Kidney glomerular epithelial cell (primary cell): ENCODE measurements at regions not wholly inside any gene's neighbourhood (a gene's known extent, or its start where the extent isn't known, plus 50 kb on each side); places are given as distances from the start of the nearest gene placed in this dataset.

Experiments
- DNase-seq: peaks from one replicate; lab custom pipeline; 2025; lab: John Stamatoyannopoulos, UW

DNA sequence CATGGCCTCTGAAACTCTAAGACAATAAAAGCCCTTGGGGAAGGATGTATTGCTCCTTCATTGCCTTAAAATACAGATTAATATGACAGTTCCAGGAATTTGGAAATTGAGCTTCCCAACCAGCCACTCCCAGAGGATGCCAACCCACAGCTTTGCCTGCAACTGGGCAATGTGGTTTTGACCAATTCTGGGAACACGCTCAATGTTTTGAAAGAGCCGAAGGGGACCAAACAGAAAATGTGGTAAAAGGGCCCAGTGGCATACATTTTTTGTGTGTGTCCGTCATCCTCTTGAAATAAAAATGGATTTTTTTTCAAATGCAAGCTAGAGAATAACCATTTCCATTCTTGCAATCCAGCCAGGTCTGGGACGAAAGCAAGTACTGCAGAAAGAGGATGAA is 88.3 kb upstream of the PLEKHG7 start:
- no peak for DNase-seq

DNA sequence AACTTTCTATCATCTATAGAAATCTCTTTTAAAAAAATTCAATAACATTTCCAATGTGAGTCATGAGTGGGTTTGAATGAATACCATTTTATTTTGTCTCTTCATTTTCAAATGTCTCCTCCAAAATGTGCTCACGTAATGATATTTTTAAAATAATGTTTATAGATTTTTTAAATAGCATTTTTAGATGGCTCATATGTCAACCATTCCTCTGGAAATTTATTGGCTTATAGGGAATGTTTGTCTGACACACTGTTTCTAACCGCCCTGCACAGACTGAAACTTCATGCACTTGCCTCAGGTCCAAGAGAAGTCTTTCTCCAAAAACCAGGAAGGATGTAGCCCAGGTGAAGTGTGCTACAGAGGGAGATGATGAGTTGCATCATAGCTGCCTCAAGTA is 88.8 kb upstream of the PLEKHG7 start:
- DNase-seq, result no peak

DNA sequence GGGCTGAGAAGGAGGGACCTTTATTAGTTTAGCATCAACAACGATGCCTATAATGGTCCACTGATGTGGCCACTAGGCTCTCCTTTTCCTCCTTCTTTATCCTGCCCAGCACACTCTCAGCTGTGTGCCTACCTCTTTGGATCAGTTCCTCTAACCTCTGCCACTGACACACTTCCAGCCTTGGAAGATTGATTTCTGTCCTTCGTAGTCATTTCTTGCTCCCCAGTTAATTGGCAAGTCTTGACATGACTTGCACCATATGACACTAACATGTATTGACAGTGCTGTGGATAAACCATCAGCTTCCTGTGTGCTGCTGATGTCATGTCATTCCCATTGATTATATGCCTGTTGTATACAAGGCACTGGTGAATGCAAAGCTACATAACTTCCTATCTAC is 90.2 kb upstream of the PLEKHG7 start:
- DNase-seq, result no peak

DNA sequence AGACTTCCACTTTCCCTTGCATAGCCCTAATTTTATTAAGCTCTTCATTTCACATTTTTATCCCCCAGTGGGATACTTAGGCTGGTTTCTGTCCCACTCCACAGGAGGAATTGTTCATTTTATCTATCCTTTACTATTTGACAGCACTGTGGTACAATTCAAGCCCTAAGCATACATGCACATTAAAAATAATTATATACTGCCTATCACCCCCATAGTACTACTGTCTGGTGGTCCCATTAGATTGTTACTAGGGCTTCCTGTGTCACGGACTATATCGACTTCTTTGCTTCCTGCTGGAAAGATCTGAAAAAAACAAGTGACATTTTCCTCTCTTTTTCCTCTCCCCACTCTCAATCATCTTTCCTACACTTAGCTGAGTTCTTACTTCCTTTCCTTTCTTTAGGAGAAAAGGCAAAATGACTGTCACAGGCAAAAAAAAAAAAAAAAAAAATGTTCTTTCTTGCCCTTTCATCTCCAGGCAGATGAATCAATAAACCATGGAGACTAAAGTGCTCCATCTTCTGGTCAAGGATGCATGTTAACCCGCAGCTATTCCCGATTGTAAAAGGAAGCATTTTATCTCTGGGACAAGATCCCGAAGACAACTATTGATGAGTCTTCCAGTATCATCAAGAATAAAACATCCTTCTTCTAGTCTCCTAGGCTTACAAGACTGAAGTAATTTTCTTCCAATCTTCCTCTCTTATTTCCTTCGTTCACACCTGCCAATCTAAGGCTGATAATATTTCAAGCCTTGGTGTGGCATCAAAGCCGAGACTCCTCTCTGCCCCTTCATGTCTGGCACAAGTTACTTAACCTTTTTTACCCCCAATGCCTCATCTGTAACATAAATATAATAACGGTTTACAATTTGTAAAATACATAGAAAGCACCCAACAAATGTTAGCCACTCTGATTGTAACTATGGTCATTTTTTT is 94.4 kb upstream of the PLEKHG7 start:
- DNase-seq, result peak; percentile 2

DNA sequence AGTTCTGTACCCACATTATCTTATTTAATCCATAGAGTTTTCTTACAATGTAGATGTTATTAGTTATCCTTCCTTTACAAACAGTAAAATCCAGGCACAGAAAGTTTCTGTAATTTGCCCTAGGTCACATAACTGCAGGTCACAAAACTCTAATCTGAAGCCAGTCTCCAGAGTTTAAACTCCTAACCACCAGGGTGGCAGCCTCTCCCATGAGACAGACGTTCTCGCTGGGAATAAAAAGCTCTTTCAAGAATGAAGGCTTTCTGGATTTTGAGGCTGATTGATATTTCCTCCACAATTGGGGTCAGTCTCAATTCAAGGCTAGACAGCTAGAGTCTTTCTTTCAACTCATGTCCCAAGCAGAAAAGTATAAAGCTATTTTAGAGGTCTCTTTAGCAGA is 95.8 kb upstream of the PLEKHG7 start:
- DNase-seq, result no peak

DNA sequence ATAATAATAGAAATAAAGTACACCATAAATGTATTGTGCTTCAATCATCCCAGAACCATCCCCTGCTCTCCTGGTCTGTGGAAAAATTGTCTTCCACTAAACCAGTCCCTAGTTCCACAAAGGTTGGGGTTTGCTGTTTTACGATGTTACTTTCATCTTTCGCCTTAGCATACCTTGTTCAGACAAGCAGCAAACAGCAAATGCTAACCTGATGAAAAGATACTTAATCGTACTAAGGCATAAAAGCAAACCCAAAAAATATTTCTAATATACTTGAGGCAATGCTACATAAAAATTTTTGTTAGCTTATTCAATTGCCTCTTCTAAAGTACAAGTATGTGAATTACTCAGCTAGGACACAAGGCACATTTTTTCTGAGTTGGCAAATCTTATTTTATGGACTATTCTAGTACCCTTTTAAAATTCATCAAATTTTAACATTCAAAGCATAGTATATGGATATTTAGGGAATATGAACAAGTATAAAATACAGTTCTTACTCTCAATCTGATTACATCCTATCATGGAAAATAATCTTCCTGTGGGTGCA is 97.1 kb upstream of the PLEKHG7 start:
- DNase-seq, result no peak

DNA sequence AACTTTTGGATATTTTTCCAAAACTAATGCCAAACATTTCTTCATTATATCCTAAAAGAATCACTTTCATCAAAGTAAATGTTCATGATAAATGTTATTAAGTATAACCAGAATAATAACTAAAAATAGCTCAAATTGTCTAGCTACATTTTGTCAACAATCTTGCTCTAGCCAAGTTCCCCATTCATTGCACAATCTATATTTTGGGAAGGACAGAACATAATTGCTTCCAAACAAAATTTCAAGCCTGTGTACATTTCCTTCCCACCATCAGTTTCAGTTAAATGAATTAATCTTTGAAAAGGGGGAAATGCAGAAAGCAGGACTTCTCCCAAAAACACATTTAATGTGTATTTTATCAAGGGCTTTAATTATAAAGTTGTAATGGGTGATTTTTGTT is 98.0 kb upstream of the PLEKHG7 start:
- no peak for DNase-seq

DNA sequence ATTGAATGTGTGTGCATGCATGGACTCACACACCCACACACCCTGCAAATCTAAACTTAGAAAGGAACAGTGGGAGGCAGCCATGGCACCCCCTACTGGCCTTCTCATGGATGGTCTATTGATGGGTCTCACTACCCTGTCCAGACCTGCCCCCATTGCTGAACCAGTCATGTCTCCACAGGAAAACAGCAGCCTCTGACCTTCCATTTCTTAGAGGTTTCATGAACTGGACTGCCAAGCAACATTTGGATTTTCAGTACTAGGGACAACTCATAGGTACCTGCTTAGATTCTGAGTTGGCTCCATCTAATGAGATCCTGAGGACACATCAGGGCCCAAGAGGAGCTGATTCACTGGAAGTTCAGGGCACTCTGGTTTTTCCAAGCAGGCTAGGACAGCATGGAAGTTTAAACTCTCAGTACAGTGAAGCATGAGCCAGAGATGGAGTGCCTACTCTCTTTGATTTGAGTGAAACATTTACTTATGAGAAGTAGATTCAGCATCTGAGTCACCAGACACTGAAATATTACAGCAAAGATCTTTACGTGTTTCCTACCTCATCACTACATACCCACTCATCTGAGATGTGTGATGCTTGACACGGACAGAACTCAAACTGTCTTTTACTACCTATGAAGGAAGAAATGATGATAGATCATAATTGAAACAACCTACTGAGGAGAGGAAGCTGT is 98.9 kb upstream of the PLEKHG7 start:
- DNase-seq, result peak; percentile 5

DNA sequence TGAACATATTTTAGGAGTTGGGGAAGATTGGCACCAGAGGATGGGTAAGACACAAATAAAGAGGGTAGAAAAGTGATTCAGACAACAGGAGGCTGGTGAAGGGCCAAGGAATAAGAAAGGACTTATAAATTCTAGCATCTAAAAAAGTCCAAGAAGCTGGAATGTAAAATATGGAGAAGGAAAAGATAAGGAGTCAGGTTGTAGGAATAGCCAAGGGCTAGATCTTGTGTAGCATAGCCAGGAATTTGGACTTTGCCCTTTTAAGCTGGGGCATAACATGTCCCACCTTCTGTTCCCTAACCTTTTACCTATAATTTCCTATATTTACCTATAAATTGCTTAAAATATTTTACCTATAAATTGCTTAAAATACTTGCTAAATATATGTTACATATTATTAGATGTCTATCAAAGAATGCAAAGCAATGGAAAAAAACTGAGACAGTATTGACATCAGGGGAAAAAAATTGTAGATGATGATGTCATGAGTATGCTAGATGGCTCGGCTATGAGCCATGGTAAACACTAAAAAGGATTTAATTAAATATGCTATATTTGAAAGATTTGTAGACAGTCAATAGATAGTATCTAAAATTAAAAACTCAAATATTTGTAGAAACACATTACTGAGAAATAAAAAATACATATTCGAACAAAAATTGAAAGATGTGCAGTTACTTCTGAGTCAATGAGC is 99.7 kb upstream of the PLEKHG7 start:
- DNase-seq, result no peak

DNA sequence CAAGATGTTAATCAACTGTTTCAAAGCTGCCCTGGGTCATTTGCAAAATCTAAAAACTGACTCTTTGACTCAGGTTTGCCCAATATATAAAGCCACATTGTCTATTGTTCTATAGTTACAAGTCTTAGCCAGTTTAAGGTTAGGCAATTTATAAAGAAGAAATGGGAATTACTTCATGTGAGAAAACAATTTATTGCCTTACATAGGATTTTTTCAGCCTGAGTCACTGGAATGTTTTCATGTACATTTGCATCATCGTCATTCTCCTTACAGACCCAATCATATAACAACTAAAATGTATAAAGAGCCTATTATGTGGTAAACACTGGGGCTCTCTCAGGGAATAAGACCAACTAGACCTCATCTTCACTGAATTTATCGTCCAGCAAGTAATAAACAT is 100.3 kb upstream of the PLEKHG7 start:
- DNase-seq, result no peak

DNA sequence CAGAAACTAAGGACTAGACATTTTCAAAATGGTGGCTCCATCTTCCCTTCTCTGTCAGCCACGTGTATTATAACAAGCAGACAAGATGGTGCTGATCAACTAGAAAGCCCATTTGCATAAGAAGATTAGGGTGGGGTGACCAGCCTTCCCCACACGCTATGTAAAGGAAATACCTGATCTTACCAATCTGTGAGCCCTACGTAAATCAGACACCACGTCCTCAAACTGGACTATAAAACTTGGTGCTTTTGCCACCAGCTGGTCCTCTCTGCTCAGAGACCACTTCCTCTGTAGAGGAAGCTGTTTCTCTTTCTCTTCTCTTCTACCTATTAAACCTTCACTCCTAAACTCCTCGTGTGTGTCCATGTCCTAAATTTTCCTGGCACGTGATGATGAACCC is 101.1 kb upstream of the PLEKHG7 start:
- no peak for DNase-seq

DNA sequence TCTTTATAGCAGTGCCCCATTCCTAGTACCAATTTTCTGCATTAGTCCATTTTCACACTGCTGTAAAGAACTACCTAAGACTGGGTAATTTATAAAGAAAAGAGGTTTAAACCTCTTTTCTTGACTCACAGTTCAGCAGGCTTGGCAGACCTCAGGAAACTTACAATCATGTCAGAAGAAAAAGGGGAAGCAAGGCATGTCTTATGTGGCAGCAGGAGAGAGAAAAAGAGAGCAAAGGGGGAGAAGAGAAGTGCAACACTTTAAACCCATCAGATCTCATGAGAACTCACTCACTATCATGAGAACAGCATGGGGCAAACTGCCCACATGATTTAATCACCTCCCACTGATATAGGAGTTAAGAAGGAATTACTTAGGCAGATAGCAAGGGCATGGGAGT is 101.6 kb upstream of the PLEKHG7 start:
- DNase-seq, result no peak

DNA sequence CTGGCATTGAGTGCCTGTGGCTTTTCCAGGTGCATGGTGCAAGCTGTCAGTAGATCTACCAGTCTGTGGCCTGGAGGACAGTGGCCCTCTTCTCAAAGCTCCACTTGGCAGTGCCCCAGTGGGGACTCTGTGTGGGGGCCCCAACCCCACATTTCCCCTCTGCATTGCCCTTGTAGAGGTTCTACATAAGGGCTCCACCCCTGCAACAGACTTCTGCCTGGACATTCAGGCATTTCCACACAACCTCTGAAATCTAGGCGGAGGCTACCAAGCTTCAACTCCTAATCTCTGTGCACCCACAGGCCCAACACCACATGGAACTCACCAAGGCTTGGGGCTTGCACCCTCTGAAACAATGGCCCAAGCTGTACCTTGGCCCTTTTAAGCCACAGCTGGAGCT is 102.7 kb upstream of the PLEKHG7 start:
- DNase-seq, result no peak

DNA sequence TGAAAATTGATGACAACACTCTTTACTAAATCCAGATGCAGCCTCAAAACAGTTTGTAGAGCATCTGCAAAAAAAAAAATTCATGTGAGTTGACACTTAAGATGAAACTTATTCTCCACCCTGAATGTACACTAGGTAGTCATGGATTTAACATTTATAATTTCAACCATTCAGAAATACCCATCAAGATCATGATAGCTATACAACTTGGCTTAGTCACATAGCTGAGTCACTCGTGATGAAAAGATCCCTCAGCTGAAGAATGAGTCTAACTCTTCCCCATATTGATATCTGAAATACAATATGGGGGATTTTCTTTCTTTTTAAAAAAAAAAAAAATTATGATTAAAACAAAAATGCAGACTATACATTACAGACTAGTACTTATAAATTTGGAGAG is 104.8 kb upstream of the PLEKHG7 start:
- DNase-seq, result peak; percentile 8

DNA sequence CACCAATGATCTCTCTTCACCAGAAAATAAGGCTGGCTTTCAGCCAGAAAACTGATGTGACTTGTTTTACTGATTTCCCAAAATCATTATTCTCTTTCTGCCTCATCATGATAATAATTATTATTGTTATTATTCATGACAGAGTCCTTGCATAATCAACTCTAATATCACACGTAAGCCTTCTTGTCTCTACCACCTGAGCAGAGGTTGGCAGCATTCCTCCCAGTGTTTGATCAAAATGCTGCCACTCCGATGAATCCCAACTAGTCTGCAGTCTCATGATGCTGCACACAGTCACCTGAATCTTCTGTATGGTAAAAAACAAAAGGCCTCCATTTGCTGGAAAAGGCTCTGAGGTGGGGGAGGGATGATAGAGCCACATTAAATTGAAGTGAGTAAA is 105.7 kb upstream of the PLEKHG7 start:
- no peak for DNase-seq

DNA sequence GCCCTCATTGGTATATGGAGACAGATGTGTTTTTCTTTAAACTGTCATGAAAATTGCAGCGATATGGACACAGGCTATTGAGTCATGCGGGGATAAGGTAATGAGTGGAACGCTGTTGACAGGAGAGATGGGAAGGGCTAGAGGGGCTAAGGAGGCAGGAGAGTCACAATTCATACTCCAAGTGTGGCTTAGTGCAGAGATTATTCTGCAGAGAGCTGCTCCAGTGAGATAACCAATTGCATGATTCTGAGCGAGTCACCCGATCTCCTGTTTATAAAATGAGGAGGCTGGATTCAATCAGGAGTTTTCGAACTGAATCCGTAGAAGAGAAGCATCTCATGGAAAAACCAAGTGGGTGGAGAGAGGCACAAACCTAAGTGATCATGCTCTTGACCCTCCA is 106.4 kb upstream of the PLEKHG7 start:
- peak; percentile 11 for DNase-seq

DNA sequence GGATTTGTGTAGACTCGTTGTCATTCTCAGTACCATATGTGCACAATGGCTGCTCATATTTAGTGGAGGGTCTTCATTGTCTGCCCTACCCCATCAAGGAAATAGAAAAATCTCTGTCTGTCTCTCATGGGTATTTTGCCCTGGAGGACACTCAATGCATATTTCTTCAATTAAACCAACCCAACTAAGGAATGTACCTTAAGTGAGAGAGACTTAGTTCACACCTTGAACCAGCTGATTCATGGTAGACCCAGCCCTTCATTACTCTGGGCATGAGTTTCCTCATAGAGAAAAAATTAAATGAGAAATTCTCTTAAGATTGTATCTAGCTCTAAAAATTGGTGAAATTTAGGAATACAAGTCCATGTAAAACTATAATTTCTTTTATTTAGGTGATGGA is 107.1 kb upstream of the PLEKHG7 start:
- DNase-seq, result no peak

DNA sequence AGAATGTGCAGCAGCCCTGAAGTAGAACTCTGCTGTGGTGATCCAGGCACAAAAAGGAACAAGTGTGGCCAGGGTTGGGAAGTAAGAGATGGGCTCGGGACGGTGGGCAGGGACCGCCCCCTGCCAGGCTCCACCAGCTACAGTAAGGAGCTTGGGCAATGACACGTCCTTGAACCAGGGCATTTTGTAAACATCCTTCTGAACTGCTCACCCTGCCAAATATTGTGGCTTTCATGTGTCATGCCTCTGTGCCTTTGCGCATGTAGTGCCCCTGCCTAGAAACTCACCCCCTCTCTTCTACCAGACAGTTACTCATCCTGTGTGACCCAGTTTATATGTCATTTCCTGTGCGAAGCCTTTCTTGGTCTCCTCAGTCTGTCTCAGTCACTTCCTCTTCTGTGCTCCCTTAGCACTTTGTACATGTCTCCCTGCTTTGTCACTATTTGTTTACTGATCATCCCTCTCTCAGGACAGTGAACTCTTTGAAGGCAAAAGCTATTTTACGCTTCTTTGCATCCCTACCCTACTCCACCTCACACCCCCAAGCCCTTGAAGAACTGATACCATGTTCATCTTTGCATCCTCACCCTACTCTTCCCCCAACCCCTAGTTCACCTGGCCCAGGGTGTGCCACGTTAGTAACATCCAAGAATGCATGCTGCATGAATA is 108.9 kb upstream of the PLEKHG7 start:
- DNase-seq, result peak; percentile 93

DNA sequence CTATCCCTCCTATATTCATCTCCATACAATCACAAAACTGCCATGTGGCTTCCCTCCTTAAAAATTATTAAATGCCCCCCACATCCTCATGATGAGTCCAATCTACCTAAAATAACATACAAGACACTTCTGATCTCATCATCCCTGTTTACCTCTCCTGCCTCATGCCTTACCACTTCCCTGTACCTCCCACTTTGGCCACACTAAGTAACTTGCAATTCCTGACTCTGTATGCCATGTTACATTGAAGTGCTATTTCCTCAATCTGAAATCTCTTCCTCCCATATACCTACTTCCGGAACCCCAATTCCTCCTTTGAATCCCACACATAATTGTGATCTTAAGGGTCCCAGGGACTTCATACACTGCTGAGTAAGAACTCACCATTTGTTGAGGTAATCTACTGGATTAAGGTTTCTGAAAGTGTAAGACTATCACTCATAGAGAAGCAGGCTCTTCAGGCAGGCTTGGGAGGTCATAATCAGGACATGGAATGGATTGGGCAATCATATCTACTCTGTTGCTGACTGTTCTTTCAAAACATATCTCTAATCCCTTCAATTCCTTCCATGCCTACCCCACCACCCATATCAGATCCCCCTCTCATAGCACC is 117.6 kb upstream of the PLEKHG7 start:
- no peak for DNase-seq

DNA sequence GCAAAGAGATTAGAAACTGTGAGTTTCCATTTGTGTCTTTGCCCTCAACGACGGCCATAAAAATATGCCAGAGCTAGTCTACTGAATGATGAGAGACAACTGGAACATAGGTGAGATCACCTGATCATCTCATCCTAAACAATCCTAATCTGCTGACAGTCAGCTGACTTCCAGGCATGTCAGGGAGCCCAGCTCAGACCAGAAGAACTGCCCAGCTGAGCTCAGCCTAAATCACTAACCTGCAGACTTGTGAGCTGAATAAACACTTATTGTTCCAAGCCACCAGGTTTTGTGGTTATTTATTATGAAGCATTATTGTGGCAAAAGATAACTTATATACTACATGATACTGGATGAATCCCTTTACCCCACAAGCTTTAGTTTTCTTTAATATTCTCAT is 118.9 kb upstream of the PLEKHG7 start:
- no peak for DNase-seq

DNA sequence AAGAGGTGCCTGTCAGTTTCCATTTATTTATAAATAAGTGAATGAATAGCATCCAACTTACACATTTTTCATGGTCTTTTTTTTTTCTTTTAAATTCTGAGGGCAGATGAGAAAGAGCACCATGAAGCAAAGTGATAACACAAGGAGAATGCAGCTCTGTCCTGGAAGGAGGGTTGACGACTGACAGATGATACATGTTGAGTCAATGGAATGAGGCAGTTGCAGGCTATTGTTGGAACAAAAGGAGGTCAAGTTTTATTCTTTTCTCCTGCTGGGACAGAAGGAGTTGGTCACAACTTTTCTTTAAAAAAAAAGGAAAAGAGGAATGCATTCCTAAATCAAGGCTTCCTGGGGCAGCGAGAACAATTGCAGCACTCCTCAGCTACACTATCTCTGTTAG is 119.9 kb upstream of the PLEKHG7 start:
- no peak for DNase-seq

DNA sequence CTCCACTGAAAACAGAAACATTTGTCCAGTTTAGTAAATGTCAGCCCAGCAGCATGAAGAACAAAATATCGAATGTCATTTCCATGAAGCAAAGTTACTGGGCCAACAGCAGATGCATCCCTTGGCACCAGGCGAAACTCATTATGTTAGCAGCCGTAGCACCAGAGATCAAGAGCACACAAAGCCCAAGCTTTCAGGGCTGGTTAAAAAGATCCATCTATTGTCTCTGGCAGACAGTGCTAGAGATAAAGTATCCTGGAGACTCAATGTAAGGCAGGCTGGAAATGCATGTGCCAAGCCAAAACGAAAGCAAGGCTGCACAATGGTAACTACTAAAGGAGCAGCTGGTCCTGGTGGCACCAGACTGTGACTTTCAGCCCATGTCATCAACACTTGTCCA is 120.3 kb upstream of the PLEKHG7 start:
- DNase-seq, result no peak
